Activated CD4-positive, alpha-beta memory T cell treated with anti-CD3 and anti-CD28 coated beads, Interleukin-2, amount 10 ng/mL, durations not matched to agents 7 days and 5 days (primary cell): ENCODE measurements at regions not wholly inside any gene's neighbourhood (a gene's known extent, or its start where the extent isn't known, plus 50 kb on each side); places are given as distances from the start of the nearest gene placed in this dataset.

Experiments
- CTCF ChIA-PET: fragments of 350-600 bp; sonication (Branson Sonifier 250); formaldehyde crosslinking; loops from one replicate; lab custom pipeline; 2021; ENCODE audit warnings: antibody characterized with exemption, inconsistent platforms; lab: Charles Lee
- POLR2A ChIA-PET: fragments of 350-600 bp; sonication (Branson Sonifier 250); formaldehyde crosslinking; loops from one replicate; lab custom pipeline; 2021; ENCODE audit warnings: antibody characterized with exemption; lab: Charles Lee
- DNase-seq: peaks from one replicate; pipeline ENCODE4 v3.0.0-alpha.2; 2020
- H3K27ac Mint-ChIP-seq: one replicate; pipeline ENCODE4 v1.8.0; 2021; ENCODE audit warnings: mild to moderate bottlenecking, mixed read lengths
- H3K27me3 Mint-ChIP-seq: one replicate; pipeline ENCODE4 v1.8.0; 2021; ENCODE audit warnings: mixed read lengths
- H3K36me3 Mint-ChIP-seq: one replicate; pipeline ENCODE4 v1.8.0; 2021; ENCODE audit warnings: low read depth, mixed read lengths
- H3K4me1 Mint-ChIP-seq: one replicate; pipeline ENCODE4 v1.8.0; 2021; ENCODE audit warnings: mixed read lengths
- H3K4me3 Mint-ChIP-seq: one replicate; pipeline ENCODE4 v1.8.0; 2021; ENCODE audit warnings: mild to moderate bottlenecking, mixed read lengths
- H3K9me3 Mint-ChIP-seq: one replicate; pipeline ENCODE4 v1.8.0; 2021; ENCODE audit warnings: mixed read lengths

DNA sequence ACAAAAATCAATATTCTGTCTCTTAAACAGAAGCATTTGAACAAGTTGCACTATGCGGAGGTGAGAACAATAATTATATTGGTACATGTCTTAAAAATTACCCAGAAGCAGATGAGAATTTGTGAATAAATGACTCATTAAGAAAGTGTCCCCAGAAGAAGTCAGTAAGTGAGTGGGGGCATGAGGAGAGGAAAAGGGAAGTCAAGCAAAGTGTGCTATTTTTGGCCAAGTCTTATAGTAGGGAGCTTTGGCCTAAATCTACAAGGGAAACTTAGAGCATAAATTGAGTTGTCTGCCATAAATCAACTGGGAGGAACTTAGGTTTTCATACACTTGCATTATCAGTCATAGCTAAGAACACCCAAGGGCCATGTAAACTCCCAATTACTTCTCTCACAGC is 86.9 kb upstream of the SATB1 start:
- Mint-ChIP-seq H3K36me3 (peaks cover 21% of the 10 kb centered on the region), H3K27me3 (no peaks in the 10 kb centered on the region), H3K4me1 (peaks cover 20% of the 10 kb centered on the region), H3K4me3 (no peak overlapping the region), H3K27ac (no peak overlapping the region), H3K9me3 (peaks cover 14% of the 10 kb centered on the region)
- ChIA-PET CTCF (no interaction called here), POLR2A (interaction anchor here (1.1 kb wide), 1 partner anchor 14 kb away, joined by 3 read pairs; no protein-coding TSS in a partner anchor)
- no peak for DNase-seq

DNA sequence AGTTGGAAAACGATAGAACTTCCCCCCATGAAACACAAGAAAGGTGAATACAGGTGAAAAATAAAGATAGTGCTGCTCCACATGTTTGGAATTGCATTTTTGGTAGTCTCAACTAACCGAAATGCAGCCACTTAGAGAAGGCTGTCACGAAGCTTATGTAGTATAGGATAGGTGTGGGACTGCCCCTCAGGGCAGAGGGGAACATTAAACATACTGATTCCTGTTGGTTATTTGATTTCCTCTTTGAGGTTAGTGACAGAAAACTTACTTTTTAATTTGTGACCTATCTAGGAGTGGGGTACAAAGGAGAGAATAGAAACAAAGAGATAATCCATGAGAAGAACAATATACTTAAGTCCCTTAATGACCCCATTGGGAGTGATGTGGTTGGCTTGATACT is 85.8 kb upstream of the SATB1 start:
- no peaks in the 10 kb centered on the region for H3K27me3 Mint-ChIP-seq
- DNase-seq, result no peak
- no peak overlapping the region for H3K4me3 Mint-ChIP-seq
- ChIA-PET POLR2A (interaction anchor here (1.1 kb wide), 1 partner anchor 13 kb away, joined by 3 read pairs; no protein-coding TSS in a partner anchor), CTCF (no interaction called here)
- H3K27ac Mint-ChIP-seq, result no peak overlapping the region
- peaks cover 20% of the 10 kb centered on the region for H3K4me1 Mint-ChIP-seq
- peaks cover 22% of the 10 kb centered on the region for H3K36me3 Mint-ChIP-seq
- H3K9me3 Mint-ChIP-seq, result peaks cover 16% of the 10 kb centered on the region

DNA sequence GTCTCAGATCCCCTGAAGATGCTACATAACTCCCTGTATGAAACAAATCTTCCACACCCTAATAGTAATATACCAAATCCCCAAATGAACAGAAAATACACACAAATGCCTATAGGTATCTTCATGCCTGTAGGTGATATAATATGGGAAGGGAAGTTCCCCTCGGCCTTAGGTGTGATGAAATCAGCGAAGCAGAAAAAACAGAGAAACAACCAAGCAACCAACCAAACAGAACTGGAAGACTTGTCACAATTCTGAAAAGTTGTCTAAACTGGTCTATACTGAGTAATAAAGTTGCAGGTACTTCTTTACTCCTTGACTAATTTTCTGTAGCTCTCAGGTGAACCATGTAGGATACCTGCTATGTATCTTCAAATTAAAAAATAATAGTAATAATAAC is 82.2 kb upstream of the SATB1 start:
- H3K4me3 Mint-ChIP-seq, result no peak overlapping the region

DNA sequence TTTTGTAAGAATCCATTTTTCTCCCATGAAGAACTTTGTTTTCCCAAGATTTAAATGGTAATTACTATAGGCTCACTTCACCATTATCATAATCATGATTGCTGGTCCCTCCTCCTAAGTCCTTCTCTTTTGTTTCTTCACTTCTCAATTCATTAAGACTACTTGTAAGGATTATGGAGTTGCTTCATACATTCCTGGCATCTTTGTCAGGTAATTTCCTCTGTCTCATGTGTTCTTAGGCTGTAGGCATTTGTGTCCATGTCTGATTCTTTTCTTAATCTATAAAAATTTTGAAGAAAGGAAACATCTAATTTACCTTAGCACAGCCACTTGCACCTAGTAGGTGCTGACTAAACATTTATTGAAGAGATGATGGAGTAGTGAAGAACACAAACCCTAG is 79.9 kb upstream of the SATB1 start:
- H3K27me3 Mint-ChIP-seq, result no peaks in the 10 kb centered on the region
- DNase-seq, result no peak
- CTCF ChIA-PET, result no interaction called here
- no peak overlapping the region for H3K4me3 Mint-ChIP-seq
- H3K4me1 Mint-ChIP-seq, result peaks cover 14% of the 10 kb centered on the region
- H3K36me3 Mint-ChIP-seq, result peaks cover 23% of the 10 kb centered on the region
- peaks cover 16% of the 10 kb centered on the region for H3K9me3 Mint-ChIP-seq
- POLR2A ChIA-PET, result no interaction called here
- no peak overlapping the region for H3K27ac Mint-ChIP-seq

More for the DNA sequence above, 82.2 kb upstream of the SATB1 start:
- DNase-seq, result no peak
- no peak overlapping the region for H3K27ac Mint-ChIP-seq
- peaks cover 28% of the 10 kb centered on the region for H3K36me3 Mint-ChIP-seq
- H3K4me1 Mint-ChIP-seq, result peaks cover 19% of the 10 kb centered on the region
- POLR2A ChIA-PET, result no interaction called here
- CTCF ChIA-PET, result no interaction called here
- peaks cover 15% of the 10 kb centered on the region for H3K9me3 Mint-ChIP-seq
- H3K27me3 Mint-ChIP-seq, result no peaks in the 10 kb centered on the region

DNA sequence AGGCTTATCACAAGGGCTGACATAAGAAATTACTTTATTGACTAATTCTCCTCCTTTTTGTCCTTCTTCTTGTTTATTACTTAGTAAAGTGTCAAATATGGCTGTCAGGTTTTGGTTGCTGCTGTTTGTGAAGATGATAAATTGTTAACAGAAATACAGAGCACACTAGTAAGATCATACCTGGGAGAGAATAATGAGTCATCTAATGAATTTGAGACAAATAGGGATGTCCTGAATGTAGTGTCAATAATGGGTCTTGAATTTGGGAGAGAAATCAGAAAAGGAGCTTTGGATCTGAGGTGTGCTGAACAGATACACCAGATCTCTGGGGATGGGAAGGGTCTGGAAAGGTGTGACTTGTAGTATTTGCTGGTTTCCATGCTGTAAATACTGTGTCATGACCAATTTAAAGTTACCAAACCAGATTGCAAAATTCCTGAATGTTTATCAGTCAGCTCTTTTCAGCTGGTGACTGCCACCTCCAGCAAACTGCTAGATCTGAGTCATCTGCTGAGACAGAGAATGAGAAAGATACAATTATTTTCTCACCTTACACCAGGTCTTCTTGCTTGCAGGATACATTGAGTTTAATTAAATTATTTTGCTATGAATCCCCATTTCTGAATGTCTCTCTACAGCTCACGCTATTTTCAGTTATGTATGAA is 76.7 kb upstream of the SATB1 start:
- no peak for DNase-seq
- H3K9me3 Mint-ChIP-seq, result peaks cover 10% of the 10 kb centered on the region
- H3K36me3 Mint-ChIP-seq, result peaks cover 30% of the 10 kb centered on the region
- peaks cover 32% of the 10 kb centered on the region for H3K4me1 Mint-ChIP-seq
- H3K4me3 Mint-ChIP-seq, result no peak overlapping the region
- H3K27ac Mint-ChIP-seq, result no peak overlapping the region
- CTCF ChIA-PET, result no interaction called here
- POLR2A ChIA-PET, result no interaction called here
- no peaks in the 10 kb centered on the region for H3K27me3 Mint-ChIP-seq

DNA sequence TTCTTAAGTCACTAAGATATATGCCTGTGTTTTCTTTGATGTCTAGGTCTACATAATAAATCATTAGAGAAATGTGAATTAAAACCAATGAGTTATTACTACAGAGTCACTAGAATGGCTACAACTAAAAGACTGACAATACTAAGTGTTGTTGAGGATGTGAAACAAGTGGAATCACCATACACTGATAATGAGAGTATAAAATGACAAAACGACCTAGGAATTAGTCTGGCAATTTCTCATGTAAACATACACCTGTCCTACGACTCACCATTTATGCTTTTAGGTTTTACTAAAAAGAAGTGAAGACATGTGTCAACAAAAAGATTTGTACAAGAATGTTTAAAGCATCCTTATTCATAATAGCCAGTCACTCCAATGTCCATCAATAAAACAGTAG is 75.2 kb upstream of the SATB1 start:
- no peak for DNase-seq
- H3K27me3 Mint-ChIP-seq, result no peaks in the 10 kb centered on the region
- peaks cover 8% of the 10 kb centered on the region for H3K9me3 Mint-ChIP-seq
- no peak overlapping the region for H3K27ac Mint-ChIP-seq
- CTCF ChIA-PET, result no interaction called here
- H3K4me1 Mint-ChIP-seq, result peaks cover 32% of the 10 kb centered on the region
- peaks cover 33% of the 10 kb centered on the region for H3K36me3 Mint-ChIP-seq
- POLR2A ChIA-PET, result no interaction called here
- H3K4me3 Mint-ChIP-seq, result no peak overlapping the region

DNA sequence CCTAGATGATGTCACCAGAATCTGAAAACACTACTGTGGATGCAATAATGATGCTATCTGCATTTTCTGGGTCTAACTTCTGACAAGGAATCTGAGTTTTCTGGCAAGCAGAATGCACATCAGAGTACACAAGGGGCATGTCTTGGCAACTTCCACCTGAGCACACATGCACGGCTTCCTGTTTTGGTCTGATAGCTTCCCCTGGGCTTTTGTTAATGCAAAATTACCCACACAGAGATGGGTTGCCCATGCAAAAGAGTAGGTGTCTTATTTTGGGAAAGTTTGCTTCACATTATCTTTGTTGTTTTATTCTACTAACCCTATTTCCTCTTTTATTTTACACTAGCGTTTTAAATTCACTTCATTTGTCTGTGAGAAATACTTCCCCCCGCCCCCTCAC is 74.2 kb upstream of the SATB1 start:
- H3K36me3 Mint-ChIP-seq, result peaks cover 40% of the 10 kb centered on the region
- peaks cover 32% of the 10 kb centered on the region for H3K4me1 Mint-ChIP-seq
- ChIA-PET CTCF (interaction anchor here (1.4 kb wide), 1 partner anchor 259 kb away, joined by 4 read pairs; no protein-coding TSS in a partner anchor), POLR2A (interaction anchor here (1.0 kb wide), 1 partner anchor 55 kb away, joined by 3 read pairs; no protein-coding TSS in a partner anchor)
- peaks cover 8% of the 10 kb centered on the region for H3K9me3 Mint-ChIP-seq
- peak; percentile 21 for DNase-seq
- H3K27me3 Mint-ChIP-seq, result no peaks in the 10 kb centered on the region
- peak overlapping the region; percentile 53 for H3K27ac Mint-ChIP-seq
- no peak overlapping the region for H3K4me3 Mint-ChIP-seq

DNA sequence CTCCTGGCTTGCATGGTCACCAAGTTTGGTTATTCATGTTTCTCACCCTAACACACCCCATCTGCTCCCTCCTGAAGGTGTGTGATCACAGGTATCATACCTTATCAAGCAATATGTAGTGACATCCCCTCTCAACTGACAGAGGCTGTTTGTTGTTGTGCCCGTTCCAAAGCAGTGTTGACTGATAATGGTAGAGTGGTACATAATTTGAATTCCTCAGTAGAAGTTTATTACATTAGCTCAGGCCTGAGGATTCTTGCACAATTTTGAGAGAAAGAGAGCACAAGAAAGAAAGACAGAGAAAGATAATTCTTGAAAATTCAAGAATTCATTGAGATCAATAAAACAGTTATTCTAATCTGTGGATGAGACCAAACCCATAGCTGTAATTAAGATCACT is 69.1 kb upstream of the SATB1 start:
- Mint-ChIP-seq H3K9me3 (peaks cover 11% of the 10 kb centered on the region), H3K36me3 (peaks cover 37% of the 10 kb centered on the region), H3K4me3 (no peak overlapping the region), H3K27ac (no peak overlapping the region), H3K4me1 (peaks cover 18% of the 10 kb centered on the region), H3K27me3 (no peaks in the 10 kb centered on the region)
- CTCF ChIA-PET, result no interaction called here
- DNase-seq, result no peak
- POLR2A ChIA-PET, result no interaction called here

DNA sequence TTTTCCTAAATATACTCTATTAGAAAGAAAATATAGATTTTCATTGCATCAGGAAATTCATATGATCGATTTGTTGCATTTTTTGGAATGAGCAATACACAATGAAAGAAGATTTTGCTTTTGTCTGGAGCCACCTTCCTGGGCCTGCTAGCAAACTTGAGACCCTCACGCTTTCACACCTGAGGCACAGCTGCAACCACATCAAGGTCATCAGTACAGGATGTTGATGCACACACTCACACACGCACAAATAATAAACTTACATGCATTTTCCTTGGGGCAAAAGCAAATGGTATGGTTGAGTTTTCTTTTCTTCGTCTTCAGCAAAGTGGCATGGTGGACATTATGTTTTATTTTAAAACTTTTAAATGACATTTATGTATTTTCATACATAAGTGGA is 64.8 kb upstream of the SATB1 start:
- no peak overlapping the region for H3K4me3 Mint-ChIP-seq
- H3K27me3 Mint-ChIP-seq, result no peaks in the 10 kb centered on the region
- ChIA-PET CTCF (no interaction called here), POLR2A (no interaction called here)
- H3K36me3 Mint-ChIP-seq, result peaks cover 27% of the 10 kb centered on the region
- H3K27ac Mint-ChIP-seq, result no peak overlapping the region
- H3K9me3 Mint-ChIP-seq, result peaks cover 9% of the 10 kb centered on the region
- peaks cover 8% of the 10 kb centered on the region for H3K4me1 Mint-ChIP-seq
- peak; percentile 27 for DNase-seq

DNA sequence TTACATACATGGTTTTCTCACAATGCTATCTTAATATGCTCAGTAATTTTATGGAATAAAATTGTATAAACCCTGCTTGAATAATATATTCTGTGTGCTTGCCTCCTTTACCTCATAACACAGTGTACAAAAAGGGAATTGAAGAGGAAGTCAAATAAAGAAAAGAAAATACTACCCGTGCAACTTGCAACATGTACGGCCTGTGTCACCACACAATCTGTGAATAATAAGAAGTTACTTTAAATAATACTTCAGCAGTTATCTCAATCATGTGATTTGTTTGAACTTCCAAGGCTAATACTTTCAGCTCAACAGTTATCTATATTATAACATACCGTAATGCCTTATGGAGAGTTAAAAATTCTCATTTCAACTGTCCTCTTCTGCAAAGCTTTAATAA is 58.1 kb upstream of the SATB1 start:
- Mint-ChIP-seq H3K4me3 (no peak overlapping the region), H3K27ac (no peak overlapping the region), H3K9me3 (peaks cover 2% of the 10 kb centered on the region), H3K27me3 (no peaks in the 10 kb centered on the region), H3K4me1 (no peaks in the 10 kb centered on the region), H3K36me3 (peaks cover 19% of the 10 kb centered on the region)
- POLR2A ChIA-PET, result no interaction called here
- DNase-seq, result no peak
- CTCF ChIA-PET, result no interaction called here

DNA sequence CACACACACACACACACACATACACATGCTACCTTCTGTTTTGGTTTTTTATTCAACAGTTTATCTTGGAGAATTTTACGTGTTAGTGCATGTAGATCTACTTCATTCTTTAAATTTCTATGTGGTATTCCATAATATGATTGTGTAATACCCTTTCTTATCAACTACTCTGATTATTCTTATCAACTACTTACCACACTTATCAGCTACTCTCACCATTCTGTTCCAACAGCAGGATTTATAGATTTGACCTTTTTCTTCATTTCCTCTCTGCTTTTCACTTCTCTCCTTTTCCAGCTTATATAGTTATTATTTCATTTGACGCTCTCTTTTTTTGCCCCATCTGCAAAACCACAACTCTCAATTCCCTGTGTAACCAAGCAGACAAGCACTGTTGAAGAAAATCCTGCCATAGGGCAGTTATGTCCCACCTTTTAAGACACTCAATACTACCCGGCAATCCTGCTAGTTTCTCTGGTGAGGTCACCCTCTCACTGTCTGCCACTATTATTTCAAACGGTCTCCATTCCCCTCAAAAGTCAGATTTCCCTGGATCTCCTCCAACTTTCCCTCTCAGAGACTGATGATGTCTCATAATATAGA is 56.9 kb upstream of the SATB1 start:
- no peak for DNase-seq
- POLR2A ChIA-PET, result no interaction called here
- Mint-ChIP-seq H3K4me1 (no peaks in the 10 kb centered on the region), H3K9me3 (peaks cover 2% of the 10 kb centered on the region), H3K36me3 (peaks cover 23% of the 10 kb centered on the region), H3K27ac (no peak overlapping the region), H3K27me3 (no peaks in the 10 kb centered on the region), H3K4me3 (no peak overlapping the region)
- CTCF ChIA-PET, result no interaction called here

DNA sequence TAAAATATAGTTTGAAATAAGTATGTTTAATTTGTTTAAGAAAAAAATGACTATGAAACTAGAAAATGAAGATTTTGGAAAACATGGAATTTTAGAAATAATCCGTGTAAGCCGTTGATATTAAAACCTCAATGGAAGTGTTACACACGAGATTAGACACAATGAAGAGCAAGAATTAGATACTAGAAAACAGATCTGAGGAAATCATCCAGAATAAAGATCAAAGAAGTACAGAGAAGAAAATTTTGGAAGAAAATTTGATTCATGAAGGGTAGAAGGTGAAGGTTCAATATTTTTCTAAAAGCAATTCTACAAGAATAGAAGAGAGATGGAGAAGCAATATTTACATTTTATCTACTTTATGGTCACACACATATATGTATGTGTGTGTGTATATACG is 52.5 kb upstream of the SATB1 start:
- no peak overlapping the region for H3K4me3 Mint-ChIP-seq
- peaks cover 30% of the 10 kb centered on the region for H3K36me3 Mint-ChIP-seq
- ChIA-PET POLR2A (no interaction called here), CTCF (no interaction called here)
- no peaks in the 10 kb centered on the region for H3K27me3 Mint-ChIP-seq
- H3K27ac Mint-ChIP-seq, result no peak overlapping the region
- H3K9me3 Mint-ChIP-seq, result no peaks in the 10 kb centered on the region
- H3K4me1 Mint-ChIP-seq, result no peaks in the 10 kb centered on the region
- DNase-seq, result no peak
